ENCODE measurements at regions not wholly inside any gene's neighbourhood (a gene's known extent, or its start where the extent isn't known, plus 50 kb on each side); places are given as distances from the start of the nearest gene placed in this dataset.

- no peak for TF ChIP-seq POU6F1 (CRISPR knock-in tag; IDR thresholded peaks at IDR 0.05; ENCODE audit: borderline replicate concordance, low read depth)
- no peak for TF ChIP-seq CREB5 (CRISPR knock-in tag; IDR thresholded peaks at IDR 0.05; ENCODE audit: low read depth)
- no peak for TF ChIP-seq ISL1 (CRISPR knock-in tag; IDR thresholded peaks at IDR 0.05)
- TF ChIP-seq ZFP30 (CRISPR knock-in tag; IDR thresholded peaks at IDR 0.05) = no peak
- TF ChIP-seq CSDC2 (CRISPR knock-in tag; IDR thresholded peaks at IDR 0.05) = no peak
Measured at GRCh38 chr11:130997278-130997677, 81.0 kb upstream of the SNX19 start (continued).

GRCh38 chr11:130999086-130999485 is 82.8 kb upstream of the SNX19 start:
- ATAC-seq = no peak
- TF ChIP-seq RARB (CRISPR knock-in tag; IDR thresholded peaks at IDR 0.05) (no peak), ESRRG (CRISPR knock-in tag; IDR thresholded peaks at IDR 0.05) (no peak)

GRCh38 chr11:130999992-131000770 is 83.9 kb upstream of the SNX19 start:
- TF ChIP-seq OSR1 (CRISPR knock-in tag; IDR thresholded peaks at IDR 0.05) = no peak
- no peak for TF ChIP-seq ISL1 (CRISPR knock-in tag; IDR thresholded peaks at IDR 0.05)
- no peak for TF ChIP-seq PATZ1 (CRISPR knock-in tag; IDR thresholded peaks at IDR 0.05; ENCODE audit: borderline replicate concordance)
- no peak for TF ChIP-seq ESRRG (CRISPR knock-in tag; IDR thresholded peaks at IDR 0.05)
- no peak for TF ChIP-seq CSRNP3 (CRISPR knock-in tag; IDR thresholded peaks at IDR 0.05)
- no peak for TF ChIP-seq ZNF8 (CRISPR knock-in tag; IDR thresholded peaks at IDR 0.05)
- ATAC-seq = no peak

- TF ChIP-seq BACH2 (CRISPR knock-in tag; IDR thresholded peaks at IDR 0.05; ENCODE audit: borderline replicate concordance) (no peak), RARB (CRISPR knock-in tag; IDR thresholded peaks at IDR 0.05) (no peak), POU6F1 (CRISPR knock-in tag; IDR thresholded peaks at IDR 0.05; ENCODE audit: borderline replicate concordance, low read depth) (no peak), ISL1 (CRISPR knock-in tag; IDR thresholded peaks at IDR 0.05) (no peak), TSHZ2 (CRISPR knock-in tag; IDR thresholded peaks at IDR 0.05) (no peak), ZC3H10 (CRISPR knock-in tag; IDR thresholded peaks at IDR 0.05) (no peak), CSRNP3 (CRISPR knock-in tag; IDR thresholded peaks at IDR 0.05) (no peak), GLIS3 (CRISPR knock-in tag; IDR thresholded peaks at IDR 0.05) (no peak), ESRRG (CRISPR knock-in tag; IDR thresholded peaks at IDR 0.05) (no peak), ARNTL (CRISPR knock-in tag; IDR thresholded peaks at IDR 0.05; ENCODE audit: borderline replicate concordance, low read depth) (no peak)
- ATAC-seq = no peak
Measured at GRCh38 chr11:131002145-131002544, 85.9 kb upstream of the SNX19 start.

Data from SK-N-SH treated with all-trans-retinoic acid at 6 μM for 48 hours (cell line).